HG03520 (cell line): ENCODE measurements at regions not wholly inside any gene's neighbourhood (a gene's known extent, or its start where the extent isn't known, plus 50 kb on each side); places are given as distances from the start of the nearest gene placed in this dataset.
"Not testable (repeated sequence)": the region's sequence is repeated elsewhere in the genome, so short reads cannot be mapped to it uniquely, and the experiment has no call there.

Experiments
- ATAC-seq: cut with Tn5 transposase; IDR thresholded peaks from one replicate; pipeline ENCODE4 v1.9.1; 2021; ENCODE audit warnings: mild to moderate bottlenecking, moderate library complexity; ENCODE audit not compliant: unreplicated experiment

GRCh38 chr20:12198281-12198680, 280.6 kb downstream of the BTBD3 start:
- ATAC-seq = no peak

- no peak for ATAC-seq
Measured at GRCh38 chr20:12199703-12200102, 282.0 kb downstream of the BTBD3 start.

GRCh38 chr20:12201289-12201991, 283.7 kb downstream of the BTBD3 start:
- ATAC-seq = no peak

- ATAC-seq = no peak
Measured at GRCh38 chr20:12203399-12203798, 285.7 kb downstream of the BTBD3 start.

GRCh38 chr20:12203981-12204380, 286.3 kb downstream of the BTBD3 start:
- no peak for ATAC-seq

- no peak for ATAC-seq
Measured at GRCh38 chr20:12207875-12208274, 290.2 kb downstream of the BTBD3 start.

- ATAC-seq = no peak
Measured at GRCh38 chr20:12210591-12210990, 292.9 kb downstream of the BTBD3 start.

GRCh38 chr20:12211361-12211760, 293.7 kb downstream of the BTBD3 start:
- ATAC-seq = no peak

GRCh38 chr20:12217382-12217781, 299.7 kb downstream of the BTBD3 start:
- no peak for ATAC-seq

- ATAC-seq = no peak
Measured at GRCh38 chr20:12219798-12220197, 302.1 kb downstream of the BTBD3 start.

GRCh38 chr20:12223057-12223456, 305.4 kb downstream of the BTBD3 start:
- ATAC-seq = no peak

GRCh38 chr20:12225898-12226297, 308.2 kb downstream of the BTBD3 start:
- ATAC-seq = no peak

GRCh38 chr20:12229891-12230290, 312.2 kb downstream of the BTBD3 start:
- no peak for ATAC-seq

- ATAC-seq = no peak
Measured at GRCh38 chr20:12237772-12238171, 320.1 kb downstream of the BTBD3 start.

- ATAC-seq = no peak
Measured at GRCh38 chr20:12241065-12241464, 323.4 kb downstream of the BTBD3 start.

- ATAC-seq = no peak
Measured at GRCh38 chr20:12243327-12243726, 325.6 kb downstream of the BTBD3 start.

- no peak for ATAC-seq
Measured at GRCh38 chr20:12248481-12248880, 330.8 kb downstream of the BTBD3 start.

GRCh38 chr20:12250661-12251060, 333.0 kb downstream of the BTBD3 start:
- ATAC-seq = not testable (repeated sequence)

- ATAC-seq = no peak
Measured at GRCh38 chr20:12252793-12253192, 335.1 kb downstream of the BTBD3 start.

- ATAC-seq = no peak
Measured at GRCh38 chr20:12255461-12255970, 337.8 kb downstream of the BTBD3 start.

GRCh38 chr20:12256806-12257205, 339.1 kb downstream of the BTBD3 start:
- ATAC-seq = no peak

- no peak for ATAC-seq
Measured at GRCh38 chr20:12262747-12263146, 345.1 kb downstream of the BTBD3 start.

- ATAC-seq = no peak
Measured at GRCh38 chr20:12264711-12265110, 347.0 kb downstream of the BTBD3 start.
